ENCODE measurements at regions not wholly inside any gene's neighbourhood (a gene's known extent, or its start where the extent isn't known, plus 50 kb on each side); places are given as distances from the start of the nearest gene placed in this dataset.
A peak's percentile ranks its signal among the peaks of the same experiment; 100 is the strongest.
"Not testable (repeated sequence)": the region's sequence is repeated elsewhere in the genome, so short reads cannot be mapped to it uniquely, and the experiment has no call there.

GRCh38 chr6:169099411-169100202 is 154.0 kb downstream of the THBS2 start:
- no peak for DNase-seq

GRCh38 chr6:169098651-169099050 is 155.0 kb downstream of the THBS2 start:
- DNase-seq: not testable (repeated sequence)

- no peak for DNase-seq
Observed at GRCh38 chr6:169098116-169098515, 155.5 kb downstream of the THBS2 start.

GRCh38 chr6:169097381-169097959 is 156.2 kb downstream of the THBS2 start:
- no peak for DNase-seq

GRCh38 chr6:169096388-169096787 is 157.3 kb downstream of the THBS2 start:
- no peak for DNase-seq

- DNase-seq: no peak
Observed at GRCh38 chr6:169095153-169095552, 158.5 kb downstream of the THBS2 start.

- no peak for DNase-seq
Observed at GRCh38 chr6:169094552-169094950, 159.1 kb downstream of the THBS2 start.

GRCh38 chr6:169093770-169094551 is 159.7 kb downstream of the THBS2 start:
- DNase-seq: no peak

GRCh38 chr6:169093066-169093723 is 160.5 kb downstream of the THBS2 start:
- DNase-seq: peak; percentile 50

- DNase-seq: peak; percentile 21
Observed at GRCh38 chr6:169092375-169092774, 161.3 kb downstream of the THBS2 start.

- DNase-seq: not testable (repeated sequence)
Observed at GRCh38 chr6:169090514-169091127, 163.0 kb downstream of the THBS2 start.

GRCh38 chr6:169088762-169089161 is 164.9 kb downstream of the THBS2 start:
- DNase-seq: no peak

GRCh38 chr6:169087443-169088041 is 166.1 kb downstream of the THBS2 start:
- peak; percentile 70 for DNase-seq

- DNase-seq: not testable (repeated sequence)
Observed at GRCh38 chr6:169086616-169087015, 167.0 kb downstream of the THBS2 start.

- DNase-seq: no peak
Observed at GRCh38 chr6:169086020-169086419, 167.6 kb downstream of the THBS2 start.

- DNase-seq: peak; percentile 32
Observed at GRCh38 chr6:169085466-169085865, 168.2 kb downstream of the THBS2 start.

- DNase-seq: not testable (repeated sequence)
Observed at GRCh38 chr6:169084557-169084956, 169.1 kb downstream of the THBS2 start.

GRCh38 chr6:169084067-169084466 is 169.6 kb downstream of the THBS2 start:
- no peak for DNase-seq

- peak; percentile 22 for DNase-seq
Observed at GRCh38 chr6:169083508-169083874, 170.2 kb downstream of the THBS2 start.

- DNase-seq: no peak
Observed at GRCh38 chr6:169082817-169083507, 170.7 kb downstream of the THBS2 start.

GRCh38 chr6:169082093-169082492 is 171.6 kb downstream of the THBS2 start:
- no peak for DNase-seq
